D721Med (cell line): ENCODE measurements at regions not wholly inside any gene's neighbourhood (a gene's known extent, or its start where the extent isn't known, plus 50 kb on each side); places are given as distances from the start of the nearest gene placed in this dataset.

Experiments used
- DNase-seq: peaks from one replicate; pipeline ENCODE4 v3.0.0; 2011; ENCODE audit warnings: low spot score; ENCODE audit not compliant: insufficient read length
- FAIRE-seq: peaks from 2 replicates; lab custom pipeline; 2011; peaks lifted over from hg19 to GRCh38; lab: Jason Lieb, UNC
- TF ChIP-seq, protein P1 (sequence below): IDR thresholded peaks from 2 replicates; pipeline ENCODE4 v1.5.1; 2012; ENCODE audit warnings: mild to moderate bottlenecking, control low read depth; ENCODE audit not compliant: insufficient read depth; ENCODE audit errors: missing control alignments

DNA sequence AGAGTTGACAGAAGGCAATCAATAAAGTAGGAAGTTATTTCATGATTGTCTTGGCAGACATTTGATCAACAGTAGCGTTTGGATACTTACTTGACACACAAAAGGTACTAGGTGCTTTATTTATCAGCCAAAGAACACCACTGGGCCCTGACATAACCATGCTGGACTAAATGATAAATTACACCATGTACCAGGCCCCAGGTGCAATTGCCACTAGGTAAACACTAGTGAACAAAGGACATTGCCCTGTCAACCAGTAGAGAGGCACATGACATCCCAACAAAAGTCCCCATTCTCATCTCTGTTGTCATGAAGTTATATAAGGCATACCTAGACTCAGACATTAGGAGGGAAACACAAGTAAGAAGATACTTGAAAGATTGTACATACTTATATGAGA, 747.2 kb downstream of the SATB2 start:
- TF ChIP-seq, protein P1, sequence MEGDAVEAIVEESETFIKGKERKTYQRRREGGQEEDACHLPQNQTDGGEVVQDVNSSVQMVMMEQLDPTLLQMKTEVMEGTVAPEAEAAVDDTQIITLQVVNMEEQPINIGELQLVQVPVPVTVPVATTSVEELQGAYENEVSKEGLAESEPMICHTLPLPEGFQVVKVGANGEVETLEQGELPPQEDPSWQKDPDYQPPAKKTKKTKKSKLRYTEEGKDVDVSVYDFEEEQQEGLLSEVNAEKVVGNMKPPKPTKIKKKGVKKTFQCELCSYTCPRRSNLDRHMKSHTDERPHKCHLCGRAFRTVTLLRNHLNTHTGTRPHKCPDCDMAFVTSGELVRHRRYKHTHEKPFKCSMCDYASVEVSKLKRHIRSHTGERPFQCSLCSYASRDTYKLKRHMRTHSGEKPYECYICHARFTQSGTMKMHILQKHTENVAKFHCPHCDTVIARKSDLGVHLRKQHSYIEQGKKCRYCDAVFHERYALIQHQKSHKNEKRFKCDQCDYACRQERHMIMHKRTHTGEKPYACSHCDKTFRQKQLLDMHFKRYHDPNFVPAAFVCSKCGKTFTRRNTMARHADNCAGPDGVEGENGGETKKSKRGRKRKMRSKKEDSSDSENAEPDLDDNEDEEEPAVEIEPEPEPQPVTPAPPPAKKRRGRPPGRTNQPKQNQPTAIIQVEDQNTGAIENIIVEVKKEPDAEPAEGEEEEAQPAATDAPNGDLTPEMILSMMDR = no peak
- DNase-seq (no peak), FAIRE-seq (no peak)

DNA sequence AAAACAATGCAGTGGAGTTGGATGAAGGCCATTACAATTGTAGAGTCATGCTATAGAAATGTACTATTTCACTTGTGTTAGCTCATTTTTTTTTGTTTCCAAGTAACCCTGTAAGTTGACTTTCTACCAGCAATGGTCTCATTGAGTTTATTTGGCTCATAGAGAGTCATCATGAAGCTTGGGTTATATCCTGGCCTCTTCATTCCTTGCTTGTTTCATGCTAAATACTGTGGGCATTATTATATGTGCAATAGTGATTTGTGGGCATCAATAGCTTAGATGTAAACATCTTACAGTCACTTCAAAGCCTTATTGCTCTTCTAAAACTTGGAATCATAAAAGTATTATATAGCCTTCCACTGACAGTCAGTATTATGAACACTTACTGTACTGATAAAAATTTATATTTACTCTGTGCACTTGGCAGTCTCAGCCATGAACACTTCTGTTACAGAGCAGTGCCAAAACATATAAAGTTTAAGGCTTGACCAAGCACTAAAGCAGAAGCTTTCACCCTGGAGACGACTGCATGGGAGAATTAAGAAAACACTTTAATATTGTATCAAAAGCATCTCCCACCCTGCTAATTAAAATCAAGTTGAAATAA, 751.2 kb downstream of the SATB2 start:
- TF ChIP-seq, protein P1 = no peak
- FAIRE-seq = no peak
- no peak for DNase-seq

DNA sequence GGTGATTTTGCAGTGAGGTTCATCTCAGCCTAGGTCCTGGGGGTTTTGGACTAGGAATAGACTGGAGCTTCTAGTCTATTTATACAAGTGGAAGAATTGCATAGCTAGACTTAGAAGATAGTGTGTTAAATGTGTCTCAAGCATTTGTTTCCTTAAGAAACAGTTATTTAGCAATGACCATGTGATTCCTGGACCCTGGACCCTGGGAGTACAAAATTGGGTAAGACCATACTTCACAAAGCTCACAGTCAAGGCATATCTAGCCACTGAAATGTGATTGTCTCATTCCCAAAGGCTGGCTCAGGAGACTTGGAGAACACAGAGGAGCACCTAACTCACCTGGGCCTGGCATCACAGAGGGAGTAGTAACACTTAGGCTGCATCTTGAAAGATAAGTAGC, 754.5 kb downstream of the SATB2 start:
- no peak for FAIRE-seq
- TF ChIP-seq, protein P1 = no peak

DNA sequence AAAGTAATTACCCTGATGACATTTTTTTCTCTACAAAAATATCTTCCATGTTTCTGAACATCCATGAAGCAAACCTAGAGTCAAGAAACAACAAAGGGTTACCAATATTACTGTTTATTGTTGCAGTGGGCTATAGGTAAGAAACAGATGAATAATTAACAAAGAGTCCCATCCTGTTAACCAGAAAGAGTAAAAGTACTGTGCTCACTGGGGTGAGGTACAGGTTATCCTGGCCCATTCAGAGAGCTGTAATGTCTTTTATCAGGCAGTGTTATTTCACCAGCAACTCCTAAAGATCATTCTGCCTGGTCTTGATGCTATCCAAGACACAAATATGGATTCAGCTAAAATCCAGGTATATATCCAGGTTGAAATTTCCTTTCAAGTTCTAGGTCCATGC, 754.9 kb downstream of the SATB2 start:
- FAIRE-seq (no peak), DNase-seq (no peak)
- TF ChIP-seq, protein P1 = no peak

More for the DNA sequence above, 754.5 kb downstream of the SATB2 start:
- no peak for DNase-seq

DNA sequence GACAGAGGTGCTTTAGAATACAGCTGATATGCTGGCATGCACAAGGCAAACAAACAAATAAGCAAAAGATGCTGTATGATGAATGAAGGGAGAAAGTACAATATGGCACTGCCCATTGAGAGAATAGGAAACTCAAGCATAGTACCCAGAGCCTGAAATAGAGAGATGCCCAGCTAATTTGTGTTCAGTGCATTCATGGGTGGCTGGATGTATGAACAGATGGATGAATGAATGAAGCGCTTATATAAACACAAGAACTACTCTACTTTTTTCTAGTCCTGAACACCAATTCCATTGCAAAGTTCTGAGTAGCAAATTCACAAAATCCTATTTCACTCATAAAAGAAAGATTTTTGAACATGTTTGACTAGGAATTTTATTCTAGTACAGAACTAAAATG, 756.3 kb downstream of the SATB2 start:
- DNase-seq = no peak
- FAIRE-seq = no peak
- TF ChIP-seq, protein P1 = no peak

DNA sequence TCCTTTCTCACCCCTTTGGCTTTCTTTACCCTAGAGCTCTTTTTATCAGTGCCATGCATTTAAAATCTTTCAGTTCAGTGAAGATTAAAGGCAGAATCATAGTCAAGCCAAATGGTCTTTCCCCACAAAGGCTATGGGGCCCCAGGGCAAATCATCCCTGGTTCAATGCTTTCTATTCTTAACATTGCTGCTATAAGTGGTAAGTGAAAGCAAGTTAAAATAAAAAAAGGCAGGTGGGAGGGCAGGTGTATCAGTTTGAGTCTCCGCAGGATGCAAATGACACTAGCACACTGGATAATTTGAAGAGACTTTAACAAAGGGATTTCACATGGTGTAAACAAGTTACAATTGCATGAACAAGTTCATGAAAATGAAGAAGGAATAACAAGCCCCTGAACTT, 757.4 kb downstream of the SATB2 start:
- TF ChIP-seq, protein P1 = no peak

DNA sequence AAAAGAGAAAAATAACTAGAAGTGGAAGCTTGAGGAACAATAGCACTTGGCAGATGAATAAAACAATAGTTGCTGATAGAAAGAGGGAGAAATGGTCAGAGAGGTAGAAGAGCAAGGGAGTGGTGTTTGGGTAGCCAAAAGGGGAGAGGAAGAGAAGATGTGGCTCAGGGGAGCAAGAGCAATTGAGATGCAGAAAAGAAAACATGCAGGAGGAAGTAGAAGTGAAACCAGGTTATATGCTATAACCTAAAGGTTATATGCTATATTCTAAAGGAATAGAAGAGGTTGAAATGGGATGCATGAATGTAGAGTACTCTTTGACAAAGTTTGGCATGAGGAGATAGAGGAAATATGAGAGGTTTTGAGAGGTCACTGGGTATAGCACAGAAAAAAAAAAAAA, 759.5 kb downstream of the SATB2 start:
- FAIRE-seq (no peak), DNase-seq (no peak)
- TF ChIP-seq, protein P1 = no peak

More for the DNA sequence above, 757.4 kb downstream of the SATB2 start:
- no peak for FAIRE-seq
- no peak for DNase-seq
